GM19351 (cell line): ENCODE measurements at regions not wholly inside any gene's neighbourhood (a gene's known extent, or its start where the extent isn't known, plus 50 kb on each side); places are given as distances from the start of the nearest gene placed in this dataset.

Experiments
- ATAC-seq: cut with Tn5 transposase; IDR thresholded peaks from one replicate; pipeline ENCODE4 v1.9.1; 2021; ENCODE audit warnings: mild to moderate bottlenecking, moderate library complexity; ENCODE audit not compliant: unreplicated experiment

DNA sequence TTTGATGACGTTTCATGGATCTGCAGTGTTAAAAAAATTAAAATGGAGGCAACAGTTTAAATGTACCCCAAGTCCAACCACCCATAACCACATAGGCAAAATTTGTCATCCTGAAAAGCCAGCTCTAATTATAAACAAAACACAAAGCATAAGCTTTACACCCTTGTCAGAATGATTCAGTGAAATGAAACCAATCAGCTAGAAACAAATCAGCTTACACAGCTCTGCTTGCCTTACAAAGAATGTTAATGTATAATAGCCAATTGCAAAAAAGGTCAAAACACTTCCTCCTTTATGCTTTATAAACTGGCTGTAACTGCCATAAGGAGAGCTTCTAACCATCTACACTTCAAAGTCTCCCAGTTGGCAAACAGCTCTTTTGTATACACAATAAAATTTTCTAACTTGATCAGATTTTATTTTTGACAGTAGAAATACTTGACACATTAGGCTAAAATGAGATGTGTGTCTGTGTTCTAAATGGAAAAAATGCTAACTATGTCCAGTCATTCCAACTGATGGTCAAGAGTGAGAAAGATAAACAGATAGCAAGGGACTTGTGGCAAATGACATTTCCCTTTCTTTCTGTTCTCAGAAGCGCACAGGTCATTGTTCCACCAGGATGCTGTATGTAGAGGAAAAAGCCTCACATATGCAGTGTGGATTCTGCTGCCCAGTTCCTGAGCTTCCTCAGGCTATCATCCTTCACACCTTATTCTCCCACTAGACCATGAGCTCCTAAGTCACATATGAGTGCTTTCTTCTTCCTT is 344.3 kb upstream of the ID4 start:
- no peak for ATAC-seq

DNA sequence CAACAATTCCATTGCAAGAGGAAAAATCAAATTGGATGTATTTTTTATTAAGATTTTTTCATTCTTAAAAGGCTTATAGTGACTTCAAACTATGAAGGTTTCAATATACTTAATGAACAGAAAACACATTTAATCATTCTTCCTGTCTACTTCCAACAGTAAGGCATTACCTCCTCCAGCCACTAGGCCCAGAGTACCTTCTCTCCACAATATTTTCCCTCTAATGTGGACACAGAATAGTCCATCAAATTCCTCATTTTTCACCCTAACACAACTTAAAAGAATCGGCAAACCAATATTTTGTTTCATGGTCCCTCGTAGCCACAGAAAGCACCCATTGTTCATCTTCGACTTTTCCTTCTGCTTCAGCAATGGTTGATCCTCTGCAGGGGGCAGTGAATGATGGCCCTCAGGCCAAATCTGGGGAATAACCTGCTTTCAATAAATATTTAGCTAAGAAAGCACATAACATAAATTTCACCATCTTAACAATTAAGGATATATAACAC is 335.4 kb upstream of the ID4 start:
- ATAC-seq, result no peak

DNA sequence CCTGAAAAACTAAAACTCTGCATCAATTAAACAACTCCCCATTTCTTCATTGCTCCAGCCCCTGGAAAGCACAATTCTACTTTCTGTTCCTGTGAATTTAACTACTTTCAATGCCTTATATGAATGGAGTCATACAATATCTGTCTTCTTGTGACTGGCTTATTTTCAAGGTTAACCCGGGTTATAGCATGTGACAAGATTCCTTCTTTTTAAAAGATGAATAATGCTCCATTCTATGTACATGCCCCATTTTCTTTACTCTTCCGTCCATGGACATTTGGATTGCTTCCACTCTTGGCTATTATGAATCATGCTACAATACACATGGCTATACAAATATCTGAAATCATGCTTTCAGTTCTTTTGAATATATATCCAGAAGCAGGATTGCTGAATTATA is 334.9 kb upstream of the ID4 start:
- no peak for ATAC-seq

DNA sequence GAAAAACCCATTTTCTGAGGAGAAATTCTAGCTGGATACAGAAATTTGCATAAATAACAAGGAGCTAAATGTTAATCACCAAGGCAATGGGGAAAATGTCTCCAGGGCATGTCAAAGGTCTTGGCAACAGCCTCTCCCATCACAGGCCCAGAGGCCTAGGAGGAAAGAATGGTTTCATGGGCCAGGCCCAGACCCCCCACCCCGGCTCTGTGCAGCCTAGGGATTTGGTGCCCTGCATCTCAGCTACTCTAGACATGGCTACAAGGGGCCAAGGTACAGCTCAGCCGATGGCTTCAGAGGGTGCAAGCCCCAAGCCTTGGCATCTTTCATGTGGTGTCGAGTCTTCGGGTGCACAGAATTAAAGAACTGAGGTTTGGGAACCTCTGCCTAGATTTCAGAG is 321.2 kb upstream of the ID4 start:
- no peak for ATAC-seq

DNA sequence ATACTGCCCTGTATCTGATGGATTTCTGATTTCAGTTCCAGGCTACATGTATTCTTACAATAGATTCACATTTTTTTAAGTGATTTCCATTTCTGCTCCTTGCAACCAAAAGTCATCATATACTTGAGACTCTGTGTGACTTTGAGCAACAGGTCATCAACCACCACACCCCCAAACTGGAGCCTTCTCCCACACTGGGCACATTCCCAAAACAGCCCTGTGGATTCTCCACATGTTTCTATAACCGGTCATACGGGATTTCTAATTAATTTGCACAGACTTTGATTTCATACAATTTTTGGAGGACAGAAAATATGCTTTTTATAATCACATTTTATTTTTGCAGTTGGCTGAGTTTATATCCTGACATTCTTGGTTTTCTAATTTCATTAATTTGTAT is 317.2 kb upstream of the ID4 start:
- no peak for ATAC-seq

DNA sequence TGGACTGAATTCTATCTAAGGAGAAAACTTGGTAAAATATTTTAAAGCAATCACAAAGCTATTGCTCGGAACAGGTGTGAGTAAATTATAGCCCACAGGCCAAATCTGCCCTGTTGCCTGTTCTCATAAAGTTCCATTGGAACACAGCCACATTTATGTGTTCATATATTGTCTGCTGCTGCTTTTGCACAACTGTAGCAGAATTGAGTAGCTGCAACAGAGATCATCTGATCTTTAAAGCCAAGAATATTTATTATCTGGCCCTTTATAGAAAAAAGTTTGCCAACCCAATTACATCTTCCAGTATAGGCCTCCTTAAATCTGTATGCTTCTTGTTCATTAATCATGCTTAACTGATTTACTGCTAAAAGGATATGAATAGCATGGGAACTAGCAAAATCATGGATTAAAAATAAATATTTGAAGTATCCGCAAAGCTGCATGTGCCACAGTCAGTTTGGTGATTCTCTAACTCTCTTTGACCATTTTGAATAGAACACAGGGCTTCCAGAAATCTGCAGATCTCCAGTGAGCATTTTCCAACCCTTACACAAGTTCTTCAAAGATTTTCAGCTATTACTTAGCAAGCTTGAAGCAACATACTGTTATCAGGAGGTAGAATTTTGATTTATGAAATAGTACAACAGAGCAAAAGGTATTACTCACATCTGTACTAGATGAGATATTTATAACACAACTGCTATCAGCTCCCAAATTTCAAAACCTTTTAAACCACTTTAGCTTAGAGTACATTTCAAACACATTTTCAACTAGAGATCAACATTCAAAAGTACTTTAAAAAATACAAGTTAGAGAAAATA is 312.6 kb upstream of the ID4 start:
- ATAC-seq, result no peak

DNA sequence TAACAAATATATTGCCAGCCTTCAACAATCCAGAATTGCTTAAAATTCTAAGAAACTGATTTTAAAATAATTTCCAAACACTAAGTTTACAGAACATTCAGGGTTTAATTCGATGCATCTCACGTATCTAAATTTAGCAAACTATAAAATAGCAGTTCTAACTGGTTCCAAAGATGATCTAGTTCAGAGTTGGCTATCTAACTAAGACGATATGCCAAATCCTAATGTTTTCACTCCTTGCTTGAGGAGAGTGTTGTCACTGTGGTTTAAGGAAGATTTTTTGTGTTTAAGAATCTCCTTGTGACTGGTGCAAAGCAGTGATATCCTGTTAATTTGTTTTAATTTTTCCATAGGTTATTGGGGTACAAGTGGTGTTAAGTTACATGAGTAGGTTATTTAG is 311.5 kb upstream of the ID4 start:
- ATAC-seq, result no peak

DNA sequence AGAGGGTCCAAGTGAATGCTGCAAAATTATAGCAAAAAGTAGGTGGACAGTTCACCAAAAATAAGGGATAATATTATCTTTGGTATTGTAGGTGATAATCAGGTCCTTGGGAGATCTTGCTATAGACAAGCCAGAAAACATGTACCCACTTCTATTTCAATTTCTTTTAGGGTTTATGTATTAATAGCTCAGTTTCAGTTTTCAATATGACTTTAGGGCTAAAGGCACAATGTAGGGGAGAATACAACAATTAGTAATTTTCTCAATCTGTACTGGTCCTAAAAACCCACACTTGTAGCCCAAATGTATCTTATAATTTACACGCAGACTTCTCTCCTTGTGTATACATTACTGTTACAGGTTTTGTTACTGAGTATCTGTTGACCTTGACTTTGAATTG is 307.0 kb upstream of the ID4 start:
- ATAC-seq, result no peak

DNA sequence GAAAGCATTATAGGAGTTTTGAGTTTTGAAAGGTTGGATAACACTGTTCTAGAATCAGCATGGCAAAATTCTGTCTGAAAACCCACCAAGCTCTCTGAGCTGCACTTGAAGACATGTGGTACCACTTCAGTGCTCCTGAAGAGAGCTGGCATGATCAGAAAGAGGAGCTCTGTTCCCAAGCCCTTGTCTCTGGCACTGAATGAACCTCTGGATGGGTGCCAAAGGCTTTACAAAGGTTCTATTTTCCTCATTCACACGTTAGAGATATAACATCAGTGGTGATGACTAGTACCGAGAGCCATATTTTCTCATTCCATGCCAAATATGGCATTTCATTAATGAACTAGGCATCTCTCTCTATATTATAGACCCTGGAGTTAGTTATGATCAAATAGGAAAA is 301.8 kb upstream of the ID4 start:
- no peak for ATAC-seq

DNA sequence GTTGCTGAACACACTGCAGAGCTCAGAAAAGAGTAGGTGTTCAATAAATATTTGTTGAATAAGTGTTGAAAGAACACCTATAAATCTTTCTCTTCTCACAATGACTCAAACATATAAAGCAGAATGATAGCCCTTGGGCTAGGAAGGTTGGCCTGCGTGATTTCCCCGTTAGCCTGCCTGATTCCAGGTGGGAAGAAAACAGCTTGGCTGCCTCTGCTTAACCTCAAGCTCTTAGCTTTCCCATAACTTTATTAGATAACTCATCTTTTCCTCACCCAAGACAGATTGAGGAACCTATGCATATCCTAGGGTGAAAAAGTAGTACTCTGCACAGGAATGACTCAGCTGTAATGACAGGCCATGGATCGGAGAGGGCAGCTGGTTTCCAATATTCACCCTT is 300.3 kb upstream of the ID4 start:
- ATAC-seq, result no peak

DNA sequence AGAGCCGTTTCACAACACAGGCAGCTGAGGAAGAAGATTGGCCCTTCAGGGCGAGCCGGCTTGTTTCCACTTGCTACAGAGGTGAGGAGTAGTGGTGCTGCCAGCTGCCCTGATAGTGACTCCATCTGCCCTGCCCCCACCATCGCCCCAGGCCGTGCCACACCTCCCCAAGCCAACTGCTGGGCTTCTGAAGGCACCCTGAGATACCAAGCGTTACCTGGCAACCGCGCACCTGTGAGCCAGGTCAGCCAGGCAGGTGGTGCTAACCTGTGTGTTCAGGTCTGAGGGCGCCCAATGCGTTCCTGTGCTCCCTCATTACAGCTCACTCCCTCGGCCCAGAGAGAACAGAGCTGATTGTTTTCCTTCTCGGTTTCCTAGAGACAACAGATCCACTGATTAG is 299.1 kb upstream of the ID4 start:
- no peak for ATAC-seq

DNA sequence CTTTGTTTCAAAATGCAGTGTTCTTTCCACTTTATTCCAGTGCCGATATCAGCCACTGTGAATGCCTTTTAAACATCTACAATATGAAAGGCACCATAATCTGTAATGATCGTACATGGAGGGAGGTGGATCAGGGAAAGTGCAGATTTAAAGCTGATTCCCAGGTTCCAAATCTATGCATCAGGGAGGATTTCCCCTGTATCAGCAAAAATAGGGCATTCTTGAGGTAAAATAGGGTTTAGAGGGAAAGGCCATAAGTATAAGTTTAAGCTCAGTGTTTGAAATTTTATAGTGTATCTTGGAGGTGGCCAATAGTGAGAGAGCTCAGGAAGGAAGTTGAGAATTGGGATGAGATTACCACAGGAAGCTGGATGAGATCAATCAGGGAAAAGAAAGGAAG is 289.7 kb upstream of the ID4 start:
- no peak for ATAC-seq

DNA sequence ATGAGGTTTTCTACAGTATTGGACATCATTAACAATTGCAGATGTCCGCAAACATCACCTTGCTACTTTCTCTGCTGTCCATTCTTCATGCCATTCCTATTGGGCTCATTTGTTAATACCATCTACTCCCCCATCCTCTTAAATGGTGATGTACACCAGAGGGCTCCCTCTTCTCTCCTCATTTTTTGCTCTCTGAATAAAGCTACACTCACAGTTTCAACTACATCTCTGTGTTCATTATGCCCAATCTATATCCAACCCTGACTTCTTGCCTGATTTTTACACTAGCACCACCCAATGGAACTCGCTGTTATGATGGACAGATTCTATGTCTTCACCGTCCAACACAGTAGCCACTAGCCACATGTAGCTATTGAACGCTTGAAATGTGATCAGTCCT is 288.1 kb upstream of the ID4 start:
- ATAC-seq, result no peak

DNA sequence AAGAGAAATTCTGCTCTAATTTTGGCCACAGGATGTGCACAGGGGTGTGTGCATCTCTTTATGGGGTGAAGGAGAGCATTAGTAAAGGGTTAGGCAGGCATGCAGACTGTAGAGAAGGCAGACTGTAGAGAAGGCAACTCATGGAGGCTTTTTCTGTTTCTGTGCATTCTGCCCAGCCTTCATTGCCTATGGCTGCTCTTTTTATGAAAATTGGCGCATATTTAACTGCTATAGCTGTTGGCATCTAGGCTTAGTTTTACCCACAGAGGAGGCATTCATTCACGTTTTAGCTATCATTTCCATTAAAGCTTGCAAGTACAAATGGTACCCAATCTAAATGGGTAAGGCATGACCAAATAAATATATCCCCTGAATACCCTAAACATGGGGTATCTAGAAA is 286.8 kb upstream of the ID4 start:
- ATAC-seq, result no peak

DNA sequence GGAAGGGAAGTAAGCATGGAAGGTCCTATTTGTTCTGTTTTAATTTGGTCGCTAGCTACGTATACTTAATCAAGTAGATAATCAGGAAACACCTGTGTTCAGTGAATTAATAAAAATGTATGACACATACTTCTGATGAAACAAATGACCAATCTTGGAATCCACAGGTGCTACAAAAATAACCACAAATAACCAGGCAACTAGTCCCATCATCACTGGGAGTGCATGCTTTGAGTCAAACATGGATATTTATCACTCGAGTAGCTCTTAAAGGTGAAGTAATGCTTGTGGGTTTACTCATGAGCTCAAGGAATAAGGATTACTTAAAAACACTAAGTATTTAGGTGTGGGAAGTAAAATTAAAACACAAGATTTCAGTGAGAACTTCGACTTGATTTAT is 285.6 kb upstream of the ID4 start:
- no peak for ATAC-seq

DNA sequence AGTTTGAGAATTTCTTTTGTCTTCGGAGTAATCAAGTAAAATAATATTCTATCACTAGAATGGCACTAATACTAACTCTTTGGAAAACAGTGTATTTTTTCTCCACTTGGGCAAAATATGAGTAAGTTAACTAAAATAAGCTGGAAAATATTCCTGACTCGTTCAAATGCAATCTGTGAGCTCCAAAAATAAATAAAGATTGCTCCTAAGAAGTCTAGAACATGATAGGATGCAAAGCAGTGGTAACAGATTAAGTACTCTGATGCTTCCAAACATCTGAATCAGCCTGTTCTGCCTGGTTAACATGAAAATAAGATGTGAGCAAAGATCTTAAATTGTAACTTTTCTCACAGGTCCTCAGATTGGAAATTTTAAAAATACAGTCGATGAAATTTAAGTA is 285.1 kb upstream of the ID4 start:
- ATAC-seq, result no peak

DNA sequence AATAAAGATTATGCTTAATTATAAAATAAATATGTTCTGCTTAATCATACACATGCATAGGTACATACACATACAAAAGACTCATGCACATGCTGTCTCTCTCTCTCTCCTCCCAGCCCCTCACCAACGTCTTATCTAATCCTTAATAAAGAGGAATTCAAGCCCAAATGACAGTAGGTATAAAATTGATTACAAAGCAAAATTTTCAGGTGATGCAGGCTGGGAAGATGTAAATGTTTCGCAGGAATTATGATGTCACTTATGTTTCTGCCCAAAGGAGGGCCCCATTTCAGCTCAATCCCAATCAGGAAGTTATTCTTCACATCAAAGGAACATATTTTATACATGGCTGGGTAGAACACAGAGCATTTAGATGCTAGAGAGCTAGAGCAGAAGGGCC is 284.6 kb upstream of the ID4 start:
- ATAC-seq, result no peak

DNA sequence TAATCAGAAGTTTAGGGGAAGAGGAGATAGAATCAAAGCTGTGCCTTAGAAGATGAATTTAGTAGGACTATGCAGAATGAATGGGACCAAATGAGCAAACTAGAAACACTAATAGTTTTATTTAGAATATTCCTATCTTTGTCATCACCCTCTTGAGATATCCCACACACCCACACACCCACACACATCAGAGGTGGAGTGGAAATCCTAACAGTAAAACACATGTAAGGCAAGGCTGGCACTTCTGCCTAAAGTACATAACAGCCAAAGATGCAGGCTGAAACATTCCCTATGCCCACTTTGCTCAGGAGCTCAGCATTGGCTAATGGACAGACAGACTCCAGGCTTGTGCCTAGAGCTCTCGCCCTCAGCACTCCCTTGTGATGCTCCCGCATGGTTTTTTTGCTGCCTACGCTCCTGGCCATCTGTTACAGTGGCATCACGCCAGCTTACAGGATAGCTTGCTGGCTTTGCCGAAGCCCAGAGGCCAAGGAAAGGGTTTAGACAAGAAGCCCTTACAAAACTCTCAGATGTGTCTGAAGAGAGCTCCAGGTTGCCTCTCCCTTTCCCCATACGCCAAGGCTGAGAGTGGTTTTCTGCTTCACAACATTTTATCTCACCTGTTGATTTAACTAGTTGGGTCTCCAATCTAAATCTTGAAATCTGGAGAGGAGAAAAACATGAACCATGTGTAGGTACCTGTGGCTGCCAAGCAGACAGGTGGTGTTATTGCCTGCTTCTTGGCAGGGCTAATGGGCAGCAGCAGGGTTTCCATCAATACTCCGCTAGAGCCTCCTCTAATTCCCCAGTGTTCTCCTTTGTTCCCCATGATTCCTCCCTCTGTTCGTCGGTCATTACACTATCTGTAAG is 282.6 kb upstream of the ID4 start:
- ATAC-seq, result no peak

DNA sequence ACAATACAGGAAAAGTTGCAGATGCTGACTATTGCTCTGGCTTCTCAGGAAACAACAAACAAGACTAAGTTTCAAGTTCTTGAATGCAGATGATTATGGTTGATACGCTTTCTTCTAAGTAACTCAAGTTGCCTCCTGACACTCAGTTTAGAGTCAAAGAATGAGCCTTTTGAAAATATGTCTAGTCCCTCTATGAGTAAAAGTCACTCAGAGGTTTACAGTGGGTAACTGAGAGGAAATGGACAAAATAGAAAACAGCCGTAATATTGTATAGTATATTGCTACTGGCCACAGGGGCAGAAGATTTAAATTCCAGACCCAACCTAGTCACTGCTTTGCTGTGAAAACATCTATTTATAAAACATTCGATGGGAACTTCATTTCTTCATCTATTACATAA is 280.0 kb upstream of the ID4 start:
- ATAC-seq, result no peak

DNA sequence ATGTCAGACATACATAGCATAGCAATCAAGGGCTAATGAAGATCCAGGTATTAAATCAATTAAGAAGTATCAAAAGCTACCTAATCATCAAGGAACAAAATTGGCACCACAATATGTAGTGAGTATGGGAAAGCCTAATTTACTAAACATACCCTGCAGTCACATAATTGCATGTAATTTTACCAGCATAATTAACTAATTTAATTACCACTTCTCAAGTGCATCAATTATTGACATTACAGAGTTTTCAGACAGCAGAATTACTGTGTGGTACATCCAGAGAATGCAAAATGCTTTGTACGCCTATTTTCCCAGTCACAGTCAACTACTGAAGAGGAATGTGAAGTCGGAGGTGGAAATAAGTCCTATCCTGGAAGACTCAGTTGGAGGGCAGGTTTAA is 279.0 kb upstream of the ID4 start:
- ATAC-seq, result no peak

DNA sequence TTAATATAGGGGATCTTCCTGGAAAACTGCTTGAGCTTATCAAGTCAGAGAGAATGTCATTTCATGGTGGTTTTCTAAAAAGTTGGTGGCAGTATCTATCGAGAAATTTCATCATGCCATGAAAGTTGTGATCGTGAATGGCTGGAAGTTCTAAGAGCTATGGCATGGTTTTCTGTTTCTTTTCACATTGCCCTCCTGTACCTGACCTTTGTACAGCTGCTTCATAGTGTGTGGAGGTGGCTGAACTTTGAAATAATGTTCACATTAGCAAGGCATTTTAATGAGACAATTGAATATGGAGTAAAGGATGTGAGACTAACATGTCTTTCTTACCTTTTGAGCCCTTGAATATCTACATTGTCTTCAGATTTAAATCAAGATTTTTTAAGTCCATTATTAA is 278.2 kb upstream of the ID4 start:
- no peak for ATAC-seq
